Panc1 (cell line): ENCODE measurements at regions not wholly inside any gene's neighbourhood (a gene's known extent, or its start where the extent isn't known, plus 50 kb on each side); places are given as distances from the start of the nearest gene placed in this dataset.

Source experiments
- ATAC-seq: fragments of 200-7000 bp; cut with Tn5 transposase; 2 replicates; pipeline ENCODE4 v1.9.1; 2020; ENCODE audit warnings: mild to moderate bottlenecking, moderate library complexity
- BruUV-seq: library from RNA; stranded (reverse); fragments of 400-500 nt; replicated peaks from 2 replicates; lab custom pipeline; 2021; lab: Mats Ljungman, UMichigan
- CTCF ChIA-PET: fragments of 300-600 bp; sonication (Branson Sonifier 250); formaldehyde crosslinking; loops from one replicate; lab custom pipeline; 2022; ENCODE audit warnings: antibody characterized with exemption; lab: Charles Lee
- POLR2A ChIA-PET: fragments of 300-600 bp; sonication (Branson Sonifier 250); formaldehyde crosslinking; loops from one replicate; lab custom pipeline; 2022; ENCODE audit warnings: antibody characterized with exemption; lab: Charles Lee
- DNase-seq: peaks from one replicate; pipeline ENCODE4 v3.0.0-alpha.2; 2010; ENCODE audit warnings: low read depth, low spot score
- H3K27ac ChIP-seq: 2 replicates; pipeline ENCODE4 v1.5.1; 2011; ENCODE audit warnings: mild to moderate bottlenecking, low read length, inconsistent platforms
- H3K27me3 ChIP-seq: fragments of 200-500 bp; sonication (Bioruptor generic); 2 replicates; pipeline ENCODE4 v1.6.0; 2014; ENCODE audit warnings: low read length, inconsistent platforms; ENCODE audit not compliant: control insufficient read depth, insufficient read depth
- H3K36me3 ChIP-seq: fragments of 200-500 bp; sonication (Bioruptor generic); 2 replicates; pipeline ENCODE4 v1.5.1; 2014; ENCODE audit warnings: inconsistent platforms, mild to moderate bottlenecking, low read length, moderate library complexity; ENCODE audit not compliant: control insufficient read depth, insufficient read depth
- H3K4me1 ChIP-seq: 2 replicates; pipeline ENCODE4 v1.5.1; 2011; ENCODE audit warnings: inconsistent platforms, mild to moderate bottlenecking, low read length, moderate library complexity; ENCODE audit not compliant: control insufficient read depth, insufficient read depth
- H3K4me3 ChIP-seq, 2 experiments: 2 replicates each; pipeline ENCODE4 v1.5.1; 2011 to 2012; ENCODE audit warnings: low read depth in 2 of 2, low read length in 2 of 2, mild to moderate bottlenecking in 2 of 2, inconsistent platforms in 1 of 2, moderate library complexity in 1 of 2
- H3K9me3 ChIP-seq: fragments of 200-500 bp; sonication (Bioruptor generic); 2 replicates; pipeline ENCODE4 v1.5.1; 2014; ENCODE audit warnings: low read depth, mild to moderate bottlenecking, inconsistent platforms, low read length, moderate library complexity; ENCODE audit not compliant: control insufficient read depth, insufficient read depth
- POLR2AphosphoS5 ChIP-seq: IDR thresholded peaks from 2 replicates; pipeline ENCODE4 v1.6.1; 2012; ENCODE audit warnings: mild to moderate bottlenecking, low read depth, low read length, moderate library complexity
- SIN3A ChIP-seq: IDR thresholded peaks from 2 replicates; pipeline ENCODE4 v1.6.1; 2012; ENCODE audit warnings: low read depth, mild to moderate bottlenecking, low read length, moderate library complexity, borderline replicate concordance; ENCODE audit not compliant: insufficient read depth
- TCF7L2 ChIP-seq: IDR thresholded peaks from 2 replicates; pipeline ENCODE4 v1.6.1; 2011; ENCODE audit warnings: mild to moderate bottlenecking, low read depth, low read length, inconsistent platforms
- in situ Hi-C: cut with HindIII; loops from 2 replicates; pipeline ENCODE4 v1.10.0; 2016; ENCODE audit warnings: low sequenced_read_pairs, low pct_unique_long_range_greater_than_20kb
- intact Hi-C: fragments of 100-400 bp; cut with micrococcal nuclease; formaldehyde crosslinking; loops from one replicate; pipeline ENCODE4 v1.10.0; 2022; ENCODE audit not compliant: unreplicated experiment
- TF ChIP-seq, protein P1 (sequence below), 2 experiments: IDR thresholded peaks; 2 replicates each; pipeline ENCODE4 v1.6.1; 2011 to 2012; ENCODE audit warnings: low read depth in 2 of 2, control low read depth in 1 of 2, low read length in 1 of 2, mild to moderate bottlenecking in 1 of 2, moderate library complexity in 1 of 2; ENCODE audit not compliant: insufficient read depth in 1 of 2
- TF ChIP-seq, protein P2 (sequence below): fragments of 450-650 bp; IDR thresholded peaks from 2 replicates; pipeline ENCODE4 v1.5.1; 2017; ENCODE audit warnings: mild to moderate bottlenecking

DNA sequence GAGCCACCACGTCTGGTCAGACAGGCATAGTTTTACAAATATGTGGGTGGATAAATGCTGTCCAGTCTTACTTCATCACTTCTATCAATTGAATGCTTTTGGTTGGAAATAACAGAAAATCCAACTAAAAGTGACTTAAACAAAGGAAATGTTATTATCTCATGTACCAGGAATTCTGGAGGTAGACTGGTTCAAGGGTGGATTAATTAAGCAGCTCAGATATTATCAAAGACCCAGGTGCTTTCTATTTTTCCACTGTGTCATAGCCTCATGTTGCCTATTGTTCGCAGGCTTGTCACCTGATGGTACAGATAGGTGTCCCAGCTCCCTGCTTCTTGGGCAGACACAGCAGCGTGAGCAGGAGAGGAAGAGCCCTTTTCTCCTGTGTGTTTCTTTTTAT is 156.1 kb upstream of the CTBP2 start:
- no peak for DNase-seq
- H3K4me3 ChIP-seq, result no peak overlapping the region
- H3K9me3 ChIP-seq, result no peaks in the 10 kb centered on the region
- intact Hi-C loops, result no loop called here
- ATAC-seq, result no peak
- H3K27me3 ChIP-seq, result no peaks in the 10 kb centered on the region
- no peaks in the 10 kb centered on the region for H3K36me3 ChIP-seq
- BruUV-seq, result no TSS peak
- TF ChIP-seq, protein P1, sequence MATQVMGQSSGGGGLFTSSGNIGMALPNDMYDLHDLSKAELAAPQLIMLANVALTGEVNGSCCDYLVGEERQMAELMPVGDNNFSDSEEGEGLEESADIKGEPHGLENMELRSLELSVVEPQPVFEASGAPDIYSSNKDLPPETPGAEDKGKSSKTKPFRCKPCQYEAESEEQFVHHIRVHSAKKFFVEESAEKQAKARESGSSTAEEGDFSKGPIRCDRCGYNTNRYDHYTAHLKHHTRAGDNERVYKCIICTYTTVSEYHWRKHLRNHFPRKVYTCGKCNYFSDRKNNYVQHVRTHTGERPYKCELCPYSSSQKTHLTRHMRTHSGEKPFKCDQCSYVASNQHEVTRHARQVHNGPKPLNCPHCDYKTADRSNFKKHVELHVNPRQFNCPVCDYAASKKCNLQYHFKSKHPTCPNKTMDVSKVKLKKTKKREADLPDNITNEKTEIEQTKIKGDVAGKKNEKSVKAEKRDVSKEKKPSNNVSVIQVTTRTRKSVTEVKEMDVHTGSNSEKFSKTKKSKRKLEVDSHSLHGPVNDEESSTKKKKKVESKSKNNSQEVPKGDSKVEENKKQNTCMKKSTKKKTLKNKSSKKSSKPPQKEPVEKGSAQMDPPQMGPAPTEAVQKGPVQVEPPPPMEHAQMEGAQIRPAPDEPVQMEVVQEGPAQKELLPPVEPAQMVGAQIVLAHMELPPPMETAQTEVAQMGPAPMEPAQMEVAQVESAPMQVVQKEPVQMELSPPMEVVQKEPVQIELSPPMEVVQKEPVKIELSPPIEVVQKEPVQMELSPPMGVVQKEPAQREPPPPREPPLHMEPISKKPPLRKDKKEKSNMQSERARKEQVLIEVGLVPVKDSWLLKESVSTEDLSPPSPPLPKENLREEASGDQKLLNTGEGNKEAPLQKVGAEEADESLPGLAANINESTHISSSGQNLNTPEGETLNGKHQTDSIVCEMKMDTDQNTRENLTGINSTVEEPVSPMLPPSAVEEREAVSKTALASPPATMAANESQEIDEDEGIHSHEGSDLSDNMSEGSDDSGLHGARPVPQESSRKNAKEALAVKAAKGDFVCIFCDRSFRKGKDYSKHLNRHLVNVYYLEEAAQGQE (IDR thresholded peaks at IDR 0.05; ENCODE audit: insufficient read depth in 1 of 2, low read depth in 2 of 2, low read length in 1 of 2), result no peak
- TF ChIP-seq POLR2AphosphoS5, result no peak
- TF ChIP-seq TCF7L2, result no peak
- TF ChIP-seq, protein P2, sequence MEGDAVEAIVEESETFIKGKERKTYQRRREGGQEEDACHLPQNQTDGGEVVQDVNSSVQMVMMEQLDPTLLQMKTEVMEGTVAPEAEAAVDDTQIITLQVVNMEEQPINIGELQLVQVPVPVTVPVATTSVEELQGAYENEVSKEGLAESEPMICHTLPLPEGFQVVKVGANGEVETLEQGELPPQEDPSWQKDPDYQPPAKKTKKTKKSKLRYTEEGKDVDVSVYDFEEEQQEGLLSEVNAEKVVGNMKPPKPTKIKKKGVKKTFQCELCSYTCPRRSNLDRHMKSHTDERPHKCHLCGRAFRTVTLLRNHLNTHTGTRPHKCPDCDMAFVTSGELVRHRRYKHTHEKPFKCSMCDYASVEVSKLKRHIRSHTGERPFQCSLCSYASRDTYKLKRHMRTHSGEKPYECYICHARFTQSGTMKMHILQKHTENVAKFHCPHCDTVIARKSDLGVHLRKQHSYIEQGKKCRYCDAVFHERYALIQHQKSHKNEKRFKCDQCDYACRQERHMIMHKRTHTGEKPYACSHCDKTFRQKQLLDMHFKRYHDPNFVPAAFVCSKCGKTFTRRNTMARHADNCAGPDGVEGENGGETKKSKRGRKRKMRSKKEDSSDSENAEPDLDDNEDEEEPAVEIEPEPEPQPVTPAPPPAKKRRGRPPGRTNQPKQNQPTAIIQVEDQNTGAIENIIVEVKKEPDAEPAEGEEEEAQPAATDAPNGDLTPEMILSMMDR, result no peak
- no peak for TF ChIP-seq SIN3A
- in situ Hi-C loops, result no loop called here
- no peaks in the 10 kb centered on the region for H3K4me1 ChIP-seq
- CTCF ChIA-PET, result no interaction called here
- POLR2A ChIA-PET, result no interaction called here
- no peak overlapping the region for H3K27ac ChIP-seq

DNA sequence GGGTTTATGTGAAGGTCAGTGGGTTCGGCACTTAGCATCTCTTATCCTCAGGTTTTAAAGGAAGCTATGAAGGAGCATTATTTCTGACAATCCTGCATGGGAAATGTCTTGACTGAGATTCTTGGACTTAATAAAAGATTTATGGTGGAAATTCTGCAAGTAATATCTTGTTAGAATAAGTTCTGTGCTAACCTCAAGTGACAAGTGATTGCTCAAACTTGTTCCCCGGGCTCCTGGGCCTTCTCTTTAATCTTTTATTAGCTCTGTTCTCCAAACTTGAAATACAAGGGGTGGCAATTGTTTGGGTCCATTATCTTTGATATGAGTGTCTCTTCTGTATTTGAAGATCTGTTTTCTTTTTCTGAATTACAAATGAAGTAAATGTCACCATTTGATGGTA is 140.6 kb upstream of the CTBP2 start:
- H3K9me3 ChIP-seq, result no peaks in the 10 kb centered on the region
- ChIA-PET CTCF (no interaction called here), POLR2A (no interaction called here)
- H3K27me3 ChIP-seq, result peaks cover 5% of the 10 kb centered on the region
- no peaks in the 10 kb centered on the region for H3K4me1 ChIP-seq
- intact Hi-C loops (no loop called here), in situ Hi-C loops (no loop called here)
- no peaks in the 10 kb centered on the region for H3K36me3 ChIP-seq
- ATAC-seq (no peak), DNase-seq (no peak)
- TF ChIP-seq, protein P1 (IDR thresholded peaks at IDR 0.05; ENCODE audit: insufficient read depth in 1 of 2, low read depth in 2 of 2, low read length in 1 of 2), result no peak
- TF ChIP-seq POLR2AphosphoS5 (no peak), SIN3A (no peak), TCF7L2 (no peak)
- TF ChIP-seq, protein P2, result no peak
- no peak overlapping the region for H3K27ac ChIP-seq
- H3K4me3 ChIP-seq, result no peak overlapping the region
- BruUV-seq, result no TSS peak
